RCC 7860 (cell line): ENCODE measurements at regions not wholly inside any gene's neighbourhood (a gene's known extent, or its start where the extent isn't known, plus 50 kb on each side); places are given as distances from the start of the nearest gene placed in this dataset.

Source experiments
- DNase-seq: peaks from one replicate; pipeline ENCODE4 v3.0.0-alpha.2; 2015; ENCODE audit warnings: low spot score
- FAIRE-seq: peaks from 2 replicates; lab custom pipeline; 2012; peaks lifted over from hg19 to GRCh38; lab: Jason Lieb, UNC

DNA sequence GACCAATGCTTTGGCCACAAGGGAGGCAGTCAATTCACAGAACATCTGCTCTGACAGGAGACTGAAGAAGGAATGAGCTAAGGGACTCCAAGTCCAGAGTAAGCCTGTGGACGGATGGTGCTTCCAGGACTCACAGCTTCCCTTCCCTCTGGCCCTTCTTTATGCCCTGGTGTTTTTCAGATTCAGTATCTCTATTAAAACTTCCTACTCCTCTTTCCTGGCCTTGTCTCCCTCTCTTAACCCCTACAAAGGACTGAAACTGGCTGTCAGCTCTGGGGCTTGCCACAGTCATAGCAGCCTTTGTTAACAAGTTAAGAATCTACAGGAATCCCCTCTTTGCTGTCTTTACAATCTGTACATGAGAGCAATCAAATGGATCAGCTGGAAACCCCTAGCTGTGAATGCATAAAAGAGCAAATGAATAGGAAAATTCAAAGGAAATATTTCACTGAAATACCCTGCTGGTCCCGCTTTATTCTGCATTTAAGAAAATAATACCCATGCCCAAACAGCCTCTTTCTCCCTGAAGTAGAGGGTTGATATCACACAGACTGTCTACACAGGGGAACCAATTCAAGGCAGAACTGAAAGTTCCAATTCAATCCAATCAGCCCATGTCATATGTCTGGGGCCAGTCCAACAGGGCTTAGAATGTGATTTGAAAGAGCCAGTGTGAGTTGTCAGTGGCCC lies 192.3 kb downstream of the MZT1 start:
- no peak for FAIRE-seq
- DNase-seq: no peak

DNA sequence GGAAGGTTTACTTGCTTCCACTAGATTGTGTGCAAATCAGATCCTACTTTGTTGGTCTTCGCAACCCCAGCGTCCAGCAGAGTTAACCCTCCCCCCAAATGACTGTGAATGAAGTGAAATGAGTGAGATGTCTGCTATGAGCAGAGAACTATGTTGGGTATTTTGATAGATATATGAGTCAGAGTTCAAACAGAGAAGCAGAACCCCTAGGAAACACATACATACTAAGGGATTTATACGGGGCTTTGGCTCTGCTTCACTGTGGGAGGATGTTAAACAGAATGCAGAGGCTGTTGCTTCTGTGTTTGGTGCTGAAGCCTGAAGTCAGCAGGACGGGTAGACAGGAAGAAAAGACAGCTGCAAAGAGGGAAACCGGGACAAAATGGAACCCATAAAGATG lies 197.0 kb downstream of the MZT1 start:
- peak; percentile 31 for DNase-seq
- FAIRE-seq: no peak

DNA sequence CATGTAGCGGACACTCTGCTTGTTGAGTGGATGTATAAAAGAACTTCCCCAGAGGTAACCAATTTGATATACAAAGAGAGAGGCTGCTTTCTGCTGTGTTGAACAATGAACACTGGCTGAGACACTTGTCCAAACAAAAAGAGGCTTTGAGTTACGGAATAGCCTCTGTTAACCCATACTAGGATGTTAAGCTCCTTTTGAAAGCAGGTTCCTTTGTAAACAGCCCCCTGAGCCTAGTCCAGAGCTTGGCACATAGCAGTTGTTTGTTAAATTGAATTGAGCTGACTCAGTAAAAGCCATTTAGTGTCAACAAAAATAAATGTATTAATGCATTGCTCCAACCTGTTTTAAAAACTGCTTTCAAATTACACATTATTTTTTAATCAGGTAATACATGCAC lies 200.1 kb downstream of the MZT1 start:
- DNase-seq (no peak), FAIRE-seq (no peak)

DNA sequence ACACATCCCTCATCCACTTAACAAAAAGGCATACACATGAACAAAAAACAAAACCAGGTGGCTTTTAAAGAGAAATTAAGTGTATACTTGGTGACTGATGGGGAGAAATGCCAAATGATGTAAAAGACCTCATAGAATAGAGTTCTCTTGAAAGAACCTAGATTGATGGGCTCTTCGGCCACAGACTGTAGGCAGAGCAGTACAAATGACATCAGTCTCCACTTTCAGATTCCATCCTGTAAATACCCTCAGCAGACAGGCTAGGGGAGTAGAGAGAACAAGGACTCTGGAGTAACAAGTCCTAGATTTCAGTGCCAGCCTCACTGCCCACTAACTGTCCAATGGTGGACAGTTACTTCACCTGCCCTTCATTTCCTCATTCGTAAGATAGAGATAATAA lies 203.8 kb downstream of the MZT1 start:
- DNase-seq: no peak
- no peak for FAIRE-seq

DNA sequence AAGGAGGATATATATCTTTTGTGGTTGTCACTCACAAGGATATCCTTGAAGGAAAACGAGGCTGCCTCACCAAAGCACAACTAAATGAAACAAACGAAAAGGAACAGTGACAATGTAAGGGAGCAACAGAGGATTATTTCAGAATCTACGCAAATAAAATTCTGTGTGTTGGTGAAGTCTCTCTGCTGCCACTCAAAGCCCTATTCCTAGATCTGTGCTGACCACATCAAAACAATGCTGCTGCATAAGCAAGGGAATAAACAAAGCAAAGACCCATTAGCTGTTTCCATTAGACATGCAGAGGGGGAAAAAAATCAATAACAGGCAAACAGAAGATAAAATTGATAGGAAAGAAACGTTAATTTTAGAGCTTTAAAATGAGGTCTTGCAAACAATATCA lies 204.4 kb downstream of the MZT1 start:
- no peak for FAIRE-seq

DNA sequence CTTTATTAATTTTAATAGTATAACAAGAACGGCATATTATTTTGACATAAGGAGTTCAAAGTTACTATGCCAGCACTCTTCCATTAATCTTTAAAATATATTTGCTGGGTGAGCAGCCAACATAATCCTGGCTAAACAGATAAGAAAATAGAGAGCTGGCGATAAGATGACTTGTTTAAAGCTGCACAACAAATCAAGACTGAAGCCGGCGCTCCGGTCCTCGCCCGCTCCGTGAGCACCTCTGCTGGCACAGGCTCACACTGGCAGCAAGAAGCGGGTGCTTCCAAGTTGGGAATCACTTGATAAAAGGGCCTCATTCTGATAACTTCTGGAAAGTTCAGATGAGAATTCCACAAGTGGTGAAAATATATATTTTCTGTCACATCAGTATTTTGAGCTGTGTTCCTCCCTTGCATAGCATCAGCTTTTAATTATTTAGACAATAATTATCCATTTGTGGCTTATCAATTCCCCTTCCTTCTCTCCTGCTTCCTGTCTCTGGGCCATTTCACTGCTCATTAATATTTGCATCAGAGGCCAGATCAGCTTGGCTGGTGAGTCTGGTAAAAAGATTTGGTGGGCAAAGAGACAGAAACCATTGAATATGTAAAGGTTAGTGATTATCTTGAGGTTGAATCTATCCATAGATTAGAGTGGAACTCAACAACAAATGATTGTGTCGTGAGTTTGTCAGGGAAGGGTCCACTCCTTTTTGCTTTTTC lies 205.3 kb downstream of the MZT1 start:
- FAIRE-seq (no peak), DNase-seq (no peak)

More for the DNA sequence above, 204.4 kb downstream of the MZT1 start:
- no peak for DNase-seq

DNA sequence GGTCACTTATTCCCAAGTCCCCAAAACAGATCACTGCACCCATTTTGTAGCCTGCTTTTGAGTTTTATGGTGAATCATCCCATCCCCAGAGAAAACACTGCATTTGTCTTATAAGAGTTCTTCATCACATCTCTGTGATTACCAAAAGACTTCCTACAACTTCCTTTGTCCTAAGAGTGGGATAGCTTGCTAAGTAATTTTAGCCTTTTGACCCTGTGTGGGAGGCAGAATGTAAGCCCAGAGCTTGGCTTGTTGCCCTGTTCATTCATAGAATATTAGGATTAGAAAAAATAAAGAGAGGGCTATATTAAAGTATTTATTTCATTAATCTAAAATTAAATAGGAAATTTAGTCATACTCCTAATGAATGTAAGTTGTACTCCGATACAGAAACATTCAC lies 213.3 kb downstream of the MZT1 start:
- FAIRE-seq (no peak), DNase-seq (no peak)

DNA sequence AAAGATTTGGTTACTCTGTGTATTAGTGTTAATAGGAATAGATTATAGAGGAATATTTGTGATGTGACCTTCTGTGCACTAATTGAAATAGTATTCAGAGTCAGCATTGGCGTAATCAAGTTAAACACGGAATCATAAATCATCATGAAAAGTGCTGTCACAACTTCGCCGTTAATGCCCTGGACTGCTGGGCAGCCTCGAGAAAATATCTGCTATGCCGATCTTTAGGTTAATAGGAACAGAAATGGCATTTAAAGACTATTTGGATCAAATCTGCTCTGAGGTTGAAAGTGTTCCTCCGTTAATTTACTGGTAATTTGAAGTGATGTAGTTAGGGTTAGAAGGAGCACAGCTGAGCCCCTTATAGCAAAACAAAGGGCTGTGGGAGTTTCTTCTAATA lies 219.0 kb downstream of the MZT1 start:
- DNase-seq: no peak
- FAIRE-seq: no peak

DNA sequence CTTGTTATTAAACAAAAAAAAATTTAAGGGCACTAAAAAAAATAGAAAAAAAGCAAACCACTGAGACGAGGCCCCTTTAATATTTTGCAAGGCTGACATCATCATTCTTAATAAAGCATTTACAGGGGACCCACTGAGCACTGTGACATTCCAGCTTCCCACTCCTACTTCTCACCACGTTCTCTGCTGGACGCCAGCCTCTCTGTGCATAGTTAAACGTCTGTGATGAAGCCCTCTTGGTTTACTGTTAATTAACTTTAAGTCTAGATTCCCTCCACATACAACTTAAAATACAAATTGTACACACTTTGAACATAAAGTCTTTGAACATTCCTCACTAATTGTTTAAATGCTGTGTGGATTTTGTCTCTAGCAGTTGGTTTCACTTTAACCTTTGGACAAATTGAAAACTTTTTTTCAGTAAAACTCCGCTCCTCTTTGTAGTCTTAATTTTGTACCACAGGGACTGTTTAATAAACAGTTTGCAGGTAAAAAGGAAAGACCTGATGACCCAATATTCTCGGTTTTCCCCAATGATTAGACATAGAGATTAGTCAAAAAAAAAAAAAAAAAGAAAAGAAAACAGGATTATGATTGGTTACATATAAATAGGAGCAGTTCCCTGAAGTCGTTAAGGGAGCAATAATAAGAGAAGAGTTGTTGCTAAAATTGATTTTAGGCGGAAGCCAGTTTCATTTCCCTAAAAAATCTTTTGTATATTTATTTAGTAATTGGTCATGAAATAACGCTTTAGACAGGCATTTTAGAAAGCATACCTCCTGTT lies 219.8 kb downstream of the MZT1 start:
- FAIRE-seq (no peak), DNase-seq (peak; percentile 9)

DNA sequence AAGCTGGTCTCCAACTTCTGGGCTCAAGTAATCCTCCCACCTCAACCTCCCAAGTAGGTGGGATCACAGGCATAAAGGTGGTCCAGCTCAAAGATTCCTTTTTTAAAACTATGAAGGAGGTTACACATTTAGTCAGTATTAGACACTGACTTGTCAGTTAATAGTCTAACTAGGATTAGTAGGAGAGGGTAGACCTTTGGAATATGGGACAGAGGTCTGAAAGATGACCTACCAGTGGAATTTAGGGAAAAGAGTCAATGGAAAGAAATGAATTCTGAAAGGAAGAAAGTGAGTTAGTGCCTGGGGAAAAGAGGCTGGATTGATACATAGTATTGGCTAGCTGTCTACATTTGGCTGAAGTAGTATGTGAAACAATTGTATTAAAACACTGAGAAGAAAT lies 220.7 kb downstream of the MZT1 start:
- DNase-seq (no peak), FAIRE-seq (no peak)

DNA sequence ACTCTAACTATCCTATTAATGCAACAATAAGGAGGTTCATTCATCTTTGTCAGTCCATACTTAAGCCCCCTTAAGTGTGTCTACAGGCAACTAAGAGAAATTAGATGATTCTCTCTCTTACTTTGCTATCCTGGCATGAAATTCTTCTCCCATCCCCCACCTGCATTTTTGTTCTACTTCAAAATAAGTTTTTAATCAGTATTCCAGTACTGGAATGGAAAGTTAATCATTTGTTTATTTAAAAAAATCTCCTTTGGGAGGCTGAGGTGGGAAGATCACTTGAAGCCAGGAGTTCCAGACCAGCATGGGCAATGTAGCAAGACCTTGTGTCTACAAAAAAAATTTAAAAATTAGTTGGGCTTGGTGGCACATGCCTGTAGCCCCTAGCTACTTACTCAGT lies 222.1 kb downstream of the MZT1 start:
- DNase-seq (no peak), FAIRE-seq (no peak)

DNA sequence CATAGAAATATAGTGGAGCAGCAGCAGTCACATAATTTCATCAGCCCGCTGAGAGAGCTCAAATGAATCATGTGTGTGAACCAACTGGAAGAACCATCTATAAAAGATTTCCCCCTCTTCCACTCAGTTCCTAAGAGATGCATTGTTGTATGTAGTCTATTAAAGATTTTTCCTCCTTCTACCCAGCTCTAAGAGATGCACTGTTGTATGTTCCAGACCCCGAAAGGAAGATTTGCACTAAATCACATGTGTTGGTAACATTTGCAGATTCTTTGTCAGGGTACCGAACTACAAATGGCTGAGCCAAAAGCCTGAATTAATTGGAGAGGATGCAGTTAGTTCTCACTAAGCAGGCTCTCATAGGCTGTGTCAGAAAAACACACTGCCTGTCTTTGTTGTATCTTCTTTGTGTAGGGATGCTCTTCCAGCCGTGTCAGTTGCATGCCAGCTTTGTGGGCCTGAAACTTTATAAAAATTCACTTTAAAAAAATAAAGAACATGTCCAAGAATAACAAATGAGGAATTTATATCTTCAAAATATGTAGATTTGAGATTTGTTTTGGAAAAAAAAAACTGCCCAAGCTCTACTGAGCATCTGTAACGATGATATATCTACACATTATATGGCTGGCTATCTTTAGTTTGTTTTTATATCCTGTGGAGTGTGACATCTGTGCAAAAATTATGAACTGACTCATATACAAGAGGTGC lies 223.1 kb downstream of the MZT1 start:
- peak; percentile 14 for DNase-seq
- FAIRE-seq: peak; percentile 2

DNA sequence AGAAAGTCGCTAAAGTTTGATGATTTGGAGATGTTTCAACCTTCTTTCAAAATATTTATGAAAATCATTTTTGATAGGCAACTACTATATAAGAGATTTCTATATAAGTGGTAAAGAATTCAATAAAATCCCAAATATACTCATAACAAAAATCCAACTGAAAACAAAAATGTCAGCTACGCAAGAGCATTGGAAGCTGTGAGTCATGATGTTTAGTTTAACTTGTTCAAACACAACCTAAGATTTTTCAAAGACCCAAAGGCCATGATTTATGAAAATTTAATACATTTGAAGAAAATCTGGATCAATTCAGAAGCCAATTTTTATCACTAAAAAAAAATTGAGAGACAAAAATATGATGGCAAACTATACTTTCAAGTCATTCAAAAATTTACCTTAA lies 226.6 kb downstream of the MZT1 start:
- no peak for FAIRE-seq
- DNase-seq: no peak

DNA sequence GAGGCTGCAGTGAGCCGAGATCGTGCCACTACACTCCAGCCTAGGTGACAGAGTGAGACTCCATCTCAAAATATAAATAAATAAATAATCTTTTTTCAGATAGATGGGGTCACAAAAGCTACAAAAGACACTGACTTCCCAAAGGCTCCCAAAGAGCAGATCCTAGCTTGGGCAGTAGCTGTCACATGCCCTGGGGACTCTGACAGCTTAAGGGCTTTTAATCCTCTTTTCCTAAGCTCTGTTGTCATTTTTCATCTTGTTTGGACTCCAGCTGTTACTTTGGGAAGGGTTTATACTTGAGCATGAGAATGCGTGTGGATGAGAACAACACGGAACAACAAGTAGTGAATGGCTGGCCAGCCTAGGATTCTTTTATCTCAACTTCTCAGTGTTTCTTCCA lies 231.7 kb downstream of the MZT1 start:
- no peak for FAIRE-seq
- no peak for DNase-seq

DNA sequence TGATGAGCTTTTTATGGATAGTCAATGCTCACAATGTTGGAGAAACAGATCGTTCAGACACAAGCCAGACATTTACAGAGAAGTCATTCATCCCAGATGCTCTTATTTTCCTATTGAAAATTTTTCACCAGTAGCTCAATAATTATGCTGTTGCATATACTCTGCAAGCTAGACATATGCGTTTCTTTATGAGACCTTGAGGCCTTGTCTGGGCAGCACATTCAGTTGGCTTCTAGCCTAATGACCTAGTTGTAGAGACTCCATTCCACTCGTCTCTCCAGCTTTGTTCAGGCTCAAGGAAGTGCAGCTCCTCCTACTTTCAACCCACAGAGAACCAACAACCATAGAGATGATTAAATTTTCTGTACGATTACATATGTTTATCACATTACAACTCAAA lies 237.7 kb downstream of the MZT1 start:
- DNase-seq: no peak
- no peak for FAIRE-seq

DNA sequence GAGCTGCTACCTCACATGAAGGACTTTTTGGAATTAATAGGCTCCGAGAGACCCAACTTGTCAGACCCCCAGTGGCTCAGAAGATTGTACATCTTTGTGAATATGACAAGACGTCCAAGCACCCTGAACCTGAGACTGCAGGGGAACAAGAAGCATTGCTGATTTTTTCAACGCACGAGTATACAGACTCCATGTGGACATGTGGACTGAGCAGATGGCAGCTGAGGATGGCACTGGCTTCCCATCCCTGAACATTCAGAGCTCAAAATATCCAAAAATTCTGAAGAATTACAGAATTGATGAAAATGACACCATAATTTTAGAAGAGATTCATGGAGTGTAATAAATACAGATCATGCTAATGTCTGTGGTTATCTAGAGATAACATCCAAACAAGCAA lies 254.1 kb downstream of the MZT1 start:
- no peak for DNase-seq
- no peak for FAIRE-seq

DNA sequence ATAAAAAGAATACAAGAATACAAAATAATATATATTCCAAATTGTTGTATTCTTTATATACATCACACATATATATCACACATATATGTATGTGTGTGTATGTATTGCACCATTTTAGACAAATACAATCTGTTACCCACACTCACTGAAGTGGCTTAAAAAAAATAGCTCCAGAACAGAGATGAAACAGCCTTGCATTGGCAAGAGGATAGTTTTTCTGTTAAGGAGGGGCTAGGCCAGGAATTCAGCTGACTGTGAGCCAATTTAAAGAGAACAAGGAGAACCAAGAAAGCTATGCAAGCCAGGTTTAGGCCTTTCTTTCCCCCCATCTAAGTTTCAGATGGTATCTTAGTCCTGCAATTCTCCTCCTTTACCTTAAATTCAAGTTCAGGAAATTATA lies 257.5 kb downstream of the MZT1 start:
- FAIRE-seq (no peak), DNase-seq (no peak)

DNA sequence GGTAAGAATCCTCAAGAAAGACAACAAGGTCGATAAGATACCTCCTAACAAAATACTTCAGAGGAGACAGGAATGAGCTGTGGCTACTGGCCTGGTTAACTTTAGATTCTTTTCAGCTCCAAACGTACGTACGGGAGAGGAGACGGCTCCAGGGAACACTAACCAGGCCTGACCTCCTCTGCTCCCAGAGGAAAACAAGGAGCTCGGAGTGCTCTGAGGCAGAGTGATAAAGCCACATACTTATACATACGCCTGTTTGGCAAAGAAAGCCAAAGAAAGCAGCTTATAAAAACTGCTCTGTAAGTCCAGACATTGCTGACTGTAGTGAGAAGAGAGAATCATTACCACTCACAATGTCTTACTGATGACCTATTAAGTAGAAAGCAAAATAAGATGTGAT lies 263.9 kb downstream of the MZT1 start:
- peak; percentile 5 for DNase-seq
- FAIRE-seq: peak; percentile 15

DNA sequence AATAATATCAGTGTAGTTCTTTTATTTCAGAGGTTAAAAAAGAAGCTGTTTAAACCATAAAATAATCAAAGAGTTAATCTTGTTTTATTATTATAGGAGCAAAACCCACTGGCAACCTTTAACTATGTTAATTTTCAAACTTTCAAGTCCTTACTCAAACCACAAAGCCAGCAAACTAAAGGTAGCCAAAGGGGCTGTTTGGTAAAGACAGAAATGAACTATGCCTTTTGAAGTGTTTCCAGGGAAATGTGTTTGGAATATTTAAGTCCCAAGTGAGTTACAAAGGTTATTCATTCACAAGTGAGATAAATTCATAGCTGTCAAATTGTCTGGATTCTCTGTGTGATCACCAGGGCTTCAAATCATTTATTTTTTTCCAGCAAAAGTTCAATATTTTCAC lies 264.7 kb downstream of the MZT1 start:
- FAIRE-seq: peak; percentile 91
- DNase-seq: peak; percentile 21

DNA sequence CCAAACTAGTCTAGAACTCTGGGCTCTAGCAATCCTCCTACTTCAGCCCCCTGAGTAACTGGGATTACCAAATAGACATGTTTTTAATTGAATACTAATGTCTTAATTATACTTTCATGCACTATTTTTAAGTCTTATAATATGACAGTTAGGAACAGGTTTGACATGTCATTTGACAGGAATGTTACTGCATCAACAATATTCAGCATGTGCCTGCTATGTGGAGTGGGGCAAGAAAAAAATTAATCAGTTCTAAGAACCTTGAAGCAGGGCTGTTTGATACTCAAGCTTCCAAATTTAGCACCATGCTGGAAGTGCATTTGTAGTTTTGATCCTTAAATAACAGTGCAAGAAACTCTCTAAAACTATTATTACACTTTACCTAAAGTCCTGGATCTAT lies 265.3 kb downstream of the MZT1 start:
- FAIRE-seq (no peak), DNase-seq (no peak)

DNA sequence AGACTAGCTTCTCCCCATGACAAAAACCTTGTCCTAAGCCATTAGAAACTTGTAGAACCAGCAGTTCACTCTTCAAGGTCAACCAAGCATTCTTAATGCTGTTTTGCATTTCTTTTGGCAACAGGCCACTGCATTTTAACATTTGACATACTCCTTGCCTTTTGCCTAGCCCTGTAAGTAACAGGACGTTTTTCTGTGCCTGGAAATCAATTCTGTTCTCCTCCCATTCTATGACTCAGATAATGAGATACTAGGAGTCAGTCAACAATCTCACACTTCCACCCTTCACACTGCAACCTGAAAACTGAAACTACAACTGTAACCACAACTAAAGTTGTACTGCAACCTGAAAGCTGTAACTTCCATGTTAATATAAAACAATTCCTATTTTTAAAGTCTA lies 268.7 kb downstream of the MZT1 start:
- DNase-seq (peak; percentile 53), FAIRE-seq (peak; percentile 79)
